PC-3 (cell line): ENCODE measurements at regions not wholly inside any gene's neighbourhood (a gene's known extent, or its start where the extent isn't known, plus 50 kb on each side); places are given as distances from the start of the nearest gene placed in this dataset.
"Not testable (repeated sequence)": the region's sequence is repeated elsewhere in the genome, so short reads cannot be mapped to it uniquely, and the experiment has no call there.

Experiments
- ATAC-seq: fragments of 200-7000 bp; cut with Tn5 transposase; 2 replicates; pipeline ENCODE4 v1.9.1; 2020; ENCODE audit warnings: mild to moderate bottlenecking, moderate library complexity
- BruUV-seq: library from RNA; stranded (reverse); fragments of 400-500 nt; replicated peaks from 2 replicates; lab custom pipeline; 2021; lab: Mats Ljungman, UMichigan
- CTCF ChIA-PET: fragments of 300-600 bp; sonication (Branson Sonifier 250); formaldehyde crosslinking; loops from one replicate; lab custom pipeline; 2022; ENCODE audit warnings: antibody characterized with exemption; lab: Charles Lee
- POLR2A ChIA-PET: fragments of 300-600 bp; sonication (Branson Sonifier 250); formaldehyde crosslinking; loops from one replicate; lab custom pipeline; 2022; ENCODE audit warnings: antibody characterized with exemption; ENCODE audit not compliant: unreplicated experiment; lab: Charles Lee
- DNase-seq: peaks from one replicate; pipeline ENCODE4 v3.0.0-alpha.2; 2015
- H2AFZ ChIP-seq: fragments of 300-600 bp; sonication (generic); 2 replicates; pipeline ENCODE4 v1.6.0; 2016; ENCODE audit warnings: antibody characterized with exemption, low read length
- H3F3A ChIP-seq: fragments of 300-600 bp; sonication (generic); one replicate; pipeline ENCODE4 v1.6.0; 2017; ENCODE audit warnings: antibody characterized with exemption, low read length, control low read depth, mild to moderate bottlenecking; ENCODE audit not compliant: unreplicated experiment
- H3K27ac ChIP-seq: fragments of 300-600 bp; sonication (generic); 2 replicates; pipeline ENCODE4 v1.5.1; 2016; ENCODE audit warnings: mild to moderate bottlenecking, low read length
- H3K27me3 ChIP-seq: fragments of 300-600 bp; sonication (generic); 2 replicates; pipeline ENCODE4 v1.6.1; 2016; ENCODE audit warnings: low read length, mixed read lengths
- H3K36me3 ChIP-seq: fragments of 300-600 bp; sonication (generic); 2 replicates; pipeline ENCODE4 v1.6.1; 2016; ENCODE audit warnings: low read depth, mixed run types, low read length, mixed read lengths
- H3K4me1 ChIP-seq: fragments of 300-600 bp; sonication (generic); 2 replicates; pipeline ENCODE4 v1.5.1; 2016; ENCODE audit warnings: low read length; ENCODE audit not compliant: insufficient read depth
- H3K4me2 ChIP-seq: fragments of 300-600 bp; sonication (generic); 2 replicates; pipeline ENCODE4 v1.6.0; 2016; ENCODE audit warnings: low read length
- H3K4me3 ChIP-seq: fragments of 300-600 bp; sonication (generic); 2 replicates; pipeline ENCODE4 v1.5.1; 2016; ENCODE audit warnings: mild to moderate bottlenecking, low read length, mixed read lengths
- H3K79me2 ChIP-seq: fragments of 300-600 bp; sonication (generic); 2 replicates; pipeline ENCODE4 v1.6.1; 2017; ENCODE audit warnings: low read length, mixed read lengths
- H3K9ac ChIP-seq: fragments of 300-600 bp; sonication (generic); 2 replicates; pipeline ENCODE4 v1.6.0; 2016; ENCODE audit warnings: mild to moderate bottlenecking, low read length
- H3K9me2 ChIP-seq: fragments of 300-600 bp; sonication (generic); replicated peaks from 2 replicates; pipeline ENCODE4 v1.6.1; 2016; ENCODE audit warnings: mixed run types, low read length, mixed read lengths
- H3K9me3 ChIP-seq: fragments of 300-600 bp; sonication (generic); 2 replicates; pipeline ENCODE4 v1.6.1; 2016; ENCODE audit warnings: low read length, mixed read lengths
- H4K20me1 ChIP-seq: fragments of 300-600 bp; sonication (generic); 2 replicates; pipeline ENCODE4 v1.6.1; 2016; ENCODE audit warnings: low read length, mixed read lengths
- CTCF ChIP-seq: fragments of 300-600 bp; sonication (generic); conservative IDR thresholded peaks from 2 replicates; pipeline ENCODE4 v1.5.1; 2017; ENCODE audit warnings: antibody characterized with exemption, low read depth, mild to moderate bottlenecking, low read length
- EZH2 ChIP-seq: fragments of 300-600 bp; sonication (generic); IDR thresholded peaks from one replicate; pipeline ENCODE4 v1.6.1; 2017; ENCODE audit warnings: antibody characterized with exemption, mild to moderate bottlenecking, low read length; ENCODE audit not compliant: unreplicated experiment
- EZH2phosphoT487 ChIP-seq: fragments of 300-600 bp; sonication (generic); IDR thresholded peaks from 2 replicates; pipeline ENCODE4 v1.6.1; 2018; ENCODE audit warnings: mild to moderate bottlenecking, antibody characterized with exemption, low read length, borderline replicate concordance
- intact Hi-C: fragments of 100-400 bp; cut with micrococcal nuclease; formaldehyde crosslinking; loops from 2 replicates; pipeline ENCODE4 v1.9.0; 2023

DNA sequence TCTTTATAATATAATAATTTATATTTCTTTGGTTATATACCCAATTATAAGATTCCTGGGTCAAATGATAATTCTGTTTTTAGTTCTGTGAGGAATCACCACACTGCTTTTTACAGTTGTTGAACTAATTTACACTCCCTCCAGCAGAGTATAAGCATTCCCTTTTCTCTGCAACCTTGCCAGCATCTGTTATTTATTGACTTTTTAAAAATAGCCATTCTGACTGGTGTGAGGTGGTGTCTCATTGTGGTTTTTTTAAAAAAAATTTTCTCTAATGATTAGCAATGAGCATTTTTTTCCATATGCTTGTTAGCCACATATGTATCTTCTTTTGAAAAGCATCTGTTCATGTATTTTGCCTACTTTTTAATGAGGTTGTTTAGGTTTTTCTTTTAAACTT is 122.2 kb downstream of the ZNF486 start:
- intact Hi-C loops, result no loop called here
- H3K4me3 ChIP-seq, result no peak overlapping the region
- no peaks in the 10 kb centered on the region for H3K9me2 ChIP-seq
- no peak overlapping the region for H3K4me2 ChIP-seq
- TF ChIP-seq CTCF (no peak), EZH2 (no peak), EZH2phosphoT487 (no peak)
- POLR2A ChIA-PET, result no interaction called here
- no peak overlapping the region for H3K9ac ChIP-seq
- H3K4me1 ChIP-seq, result no peaks in the 10 kb centered on the region
- no peaks in the 10 kb centered on the region for H3K36me3 ChIP-seq
- ATAC-seq (no peak), DNase-seq (no peak)
- CTCF ChIA-PET, result no interaction called here
- BruUV-seq, result no TSS peak
- no peak overlapping the region for H2AFZ ChIP-seq
- peaks cover 3% of the 10 kb centered on the region; the same call in 1 of the 2 replicates for H3K9me3 ChIP-seq
- H3F3A ChIP-seq, result no peaks in the 10 kb centered on the region
- H3K27me3 ChIP-seq, result no peaks in the 10 kb centered on the region
- no peak overlapping the region for H3K27ac ChIP-seq
- H4K20me1 ChIP-seq, result no peaks in the 10 kb centered on the region
- H3K79me2 ChIP-seq, result no peaks in the 10 kb centered on the region

DNA sequence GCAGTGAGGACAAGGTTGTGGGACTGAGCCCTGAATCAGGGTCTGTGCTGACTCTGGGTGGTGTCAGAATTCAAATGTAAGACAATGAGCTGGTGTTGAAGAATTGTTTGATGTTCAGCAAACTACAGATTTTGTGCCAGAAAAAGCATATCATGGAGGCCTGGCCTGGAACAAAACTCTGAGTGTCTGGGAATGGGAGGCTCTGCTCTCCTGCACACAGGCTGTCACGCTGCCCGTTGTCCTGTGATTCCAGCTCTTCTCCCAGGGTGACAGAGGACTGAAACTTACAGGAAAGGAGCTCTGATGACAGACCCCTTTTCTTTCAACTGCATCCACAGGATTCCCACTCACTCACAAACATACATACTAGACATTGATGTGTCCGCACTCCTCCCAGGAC is 120.1 kb downstream of the ZNF486 start:
- H3K27me3 ChIP-seq, result no peaks in the 10 kb centered on the region
- H3K4me3 ChIP-seq, result no peak overlapping the region
- H3K9ac ChIP-seq, result no peak overlapping the region
- no peak overlapping the region for H3K4me2 ChIP-seq
- H3K27ac ChIP-seq, result no peak overlapping the region
- TF ChIP-seq CTCF (no peak), EZH2 (no peak), EZH2phosphoT487 (no peak)
- no peaks in the 10 kb centered on the region for H3K4me1 ChIP-seq
- POLR2A ChIA-PET, result no interaction called here
- no peak for DNase-seq
- intact Hi-C loops, result no loop called here
- no peaks in the 10 kb centered on the region for H3K9me2 ChIP-seq
- H2AFZ ChIP-seq, result no peak overlapping the region
- CTCF ChIA-PET, result no interaction called here
- no peaks in the 10 kb centered on the region for H3K36me3 ChIP-seq
- no peaks in the 10 kb centered on the region for H4K20me1 ChIP-seq
- H3F3A ChIP-seq, result no peaks in the 10 kb centered on the region
- no TSS peak for BruUV-seq
- peaks cover 10% of the 10 kb centered on the region; the same call in 1 of the 2 replicates for H3K9me3 ChIP-seq
- ATAC-seq, result no peak
- H3K79me2 ChIP-seq, result no peaks in the 10 kb centered on the region

- H3K9ac ChIP-seq, H3K4me3 ChIP-seq, CTCF ChIA-PET, H4K20me1 ChIP-seq, H2AFZ ChIP-seq, H3K36me3 ChIP-seq, ATAC-seq, H3K4me2 ChIP-seq, POLR2A ChIA-PET, BruUV-seq, intact Hi-C loops, H3K4me1 ChIP-seq, H3K9me3 ChIP-seq, DNase-seq, H3K27me3 ChIP-seq, H3K79me2 ChIP-seq, H3K27ac ChIP-seq, H3K9me2 ChIP-seq, H3F3A ChIP-seq: not testable (repeated sequence)
Measured at GRCh38 chr19:20285876-20286275, 118.9 kb downstream of the ZNF486 start.
